ENCODE measurements at regions not wholly inside any gene's neighbourhood (a gene's known extent, or its start where the extent isn't known, plus 50 kb on each side); places are given as distances from the start of the nearest gene placed in this dataset.

DNA sequence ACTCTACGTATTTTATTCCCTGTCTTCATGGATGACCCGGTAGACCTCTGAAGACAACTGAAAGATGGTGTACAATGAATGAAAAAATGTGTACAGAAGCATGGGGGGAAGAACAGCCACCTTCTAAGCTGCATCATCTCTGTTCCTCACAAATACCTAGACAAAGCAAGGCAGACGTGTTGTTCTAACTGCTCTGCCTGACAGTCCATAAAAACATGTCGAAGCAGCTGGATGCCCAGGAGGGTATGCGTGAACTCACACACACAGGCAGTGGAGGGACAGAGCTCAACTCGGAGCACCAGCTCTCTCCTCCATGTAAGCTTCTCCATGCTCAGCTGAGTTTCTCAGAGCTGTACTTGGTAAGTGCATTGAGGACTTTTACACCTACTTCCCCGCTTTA is 327.4 kb downstream of the CTTN start:
- DNase-seq (ENCODE audit: low read depth): no peak

DNA sequence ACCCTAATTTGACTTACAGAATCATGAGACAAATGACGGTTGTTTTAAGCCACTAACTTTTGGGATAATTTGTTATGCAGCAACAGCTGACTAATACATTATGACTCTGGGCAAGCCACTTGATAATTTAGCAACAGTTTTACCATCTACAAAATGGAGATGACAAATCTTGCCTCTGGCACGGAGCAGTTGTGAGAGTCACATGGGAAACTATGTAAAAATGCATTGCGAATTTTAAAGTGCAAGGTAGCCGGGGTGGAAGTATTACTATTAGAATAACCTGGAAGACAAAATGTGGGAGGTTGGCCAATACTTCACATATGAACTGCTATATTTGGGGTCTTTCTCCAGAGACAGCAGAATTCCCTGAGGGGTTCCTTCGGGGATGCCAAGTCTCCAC is 328.7 kb downstream of the CTTN start:
- no peak for DNase-seq (ENCODE audit: low read depth)

GRCh38 chr11:70727899-70728620 is 329.7 kb downstream of the CTTN start:
- DNase-seq (ENCODE audit: low read depth): no peak

DNA sequence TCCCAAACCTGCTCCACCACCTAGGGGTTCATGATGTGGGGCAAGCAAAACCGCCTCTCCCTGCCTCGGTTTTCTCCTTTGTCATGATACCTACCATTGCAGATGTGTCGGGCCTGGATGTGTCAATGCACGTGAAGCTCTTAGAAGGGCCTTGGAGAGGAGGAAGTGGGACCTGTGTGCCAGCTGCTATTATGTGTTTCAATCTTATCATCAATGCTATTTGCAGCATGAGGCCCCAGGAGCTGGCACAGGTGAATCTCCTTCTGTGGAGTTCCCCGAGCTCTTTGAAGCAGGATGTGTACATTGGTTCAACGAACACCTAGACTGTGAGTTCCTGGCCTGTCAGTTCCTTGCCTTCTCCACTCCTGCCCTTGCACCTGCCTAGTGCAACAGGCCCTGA is 331.6 kb downstream of the CTTN start:
- DNase-seq (ENCODE audit: low read depth): no peak

DNA sequence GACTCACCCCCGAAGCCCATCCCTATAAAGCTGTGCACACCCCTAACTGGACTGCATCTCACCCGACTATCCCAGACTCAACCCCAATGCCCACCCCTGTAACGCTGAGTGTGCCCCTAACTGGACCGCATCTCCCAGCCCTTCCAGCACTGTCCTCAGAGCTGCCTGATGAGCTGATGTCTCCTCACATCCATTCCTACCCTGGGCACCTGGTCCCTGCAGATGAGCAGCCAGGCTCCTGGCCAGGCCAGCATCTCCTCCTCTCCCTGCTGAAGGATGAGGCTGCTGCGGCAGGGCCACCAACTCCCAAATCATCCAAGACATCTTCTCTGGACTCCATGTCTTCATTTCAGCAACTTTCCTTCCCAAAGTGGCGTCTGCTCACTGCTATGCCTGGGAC is 332.1 kb downstream of the CTTN start:
- no peak for DNase-seq (ENCODE audit: low read depth)

DNA sequence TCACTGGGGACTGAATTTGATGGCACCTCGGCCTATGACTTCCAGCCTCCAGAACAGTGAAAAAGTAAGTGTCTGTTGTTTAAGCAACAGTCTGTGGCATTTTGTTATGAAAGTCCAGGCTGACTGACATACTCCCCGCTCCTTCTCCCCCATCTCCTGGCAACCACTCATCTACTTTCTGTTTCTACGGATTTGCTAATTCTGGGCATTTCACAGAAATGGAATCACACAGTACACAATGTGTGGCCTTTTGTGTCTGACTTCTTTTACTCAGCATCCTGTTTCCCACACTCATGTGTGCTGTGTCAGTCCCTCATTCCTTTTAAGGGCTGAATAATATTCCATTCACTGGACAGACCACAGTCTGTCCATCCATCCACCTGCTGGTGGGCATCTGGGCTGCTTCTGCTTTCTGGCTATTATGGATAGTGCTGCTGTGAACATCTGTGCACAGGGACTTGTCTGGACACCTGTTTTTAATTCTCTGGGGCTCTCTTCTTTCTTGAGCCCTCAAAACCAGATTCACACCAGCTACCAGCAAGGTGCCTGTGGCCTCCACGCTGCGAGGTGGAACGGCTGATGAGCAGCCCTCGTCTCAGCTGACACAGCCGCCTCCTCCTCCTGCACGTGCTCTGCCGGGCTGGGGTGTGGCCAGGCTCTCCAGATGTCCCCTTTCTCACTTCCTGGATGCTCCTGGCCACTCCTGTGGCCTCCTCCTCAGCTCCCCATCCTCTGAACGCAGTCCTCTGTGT is 333.1 kb downstream of the CTTN start:
- no peak for DNase-seq (ENCODE audit: low read depth)

DNA sequence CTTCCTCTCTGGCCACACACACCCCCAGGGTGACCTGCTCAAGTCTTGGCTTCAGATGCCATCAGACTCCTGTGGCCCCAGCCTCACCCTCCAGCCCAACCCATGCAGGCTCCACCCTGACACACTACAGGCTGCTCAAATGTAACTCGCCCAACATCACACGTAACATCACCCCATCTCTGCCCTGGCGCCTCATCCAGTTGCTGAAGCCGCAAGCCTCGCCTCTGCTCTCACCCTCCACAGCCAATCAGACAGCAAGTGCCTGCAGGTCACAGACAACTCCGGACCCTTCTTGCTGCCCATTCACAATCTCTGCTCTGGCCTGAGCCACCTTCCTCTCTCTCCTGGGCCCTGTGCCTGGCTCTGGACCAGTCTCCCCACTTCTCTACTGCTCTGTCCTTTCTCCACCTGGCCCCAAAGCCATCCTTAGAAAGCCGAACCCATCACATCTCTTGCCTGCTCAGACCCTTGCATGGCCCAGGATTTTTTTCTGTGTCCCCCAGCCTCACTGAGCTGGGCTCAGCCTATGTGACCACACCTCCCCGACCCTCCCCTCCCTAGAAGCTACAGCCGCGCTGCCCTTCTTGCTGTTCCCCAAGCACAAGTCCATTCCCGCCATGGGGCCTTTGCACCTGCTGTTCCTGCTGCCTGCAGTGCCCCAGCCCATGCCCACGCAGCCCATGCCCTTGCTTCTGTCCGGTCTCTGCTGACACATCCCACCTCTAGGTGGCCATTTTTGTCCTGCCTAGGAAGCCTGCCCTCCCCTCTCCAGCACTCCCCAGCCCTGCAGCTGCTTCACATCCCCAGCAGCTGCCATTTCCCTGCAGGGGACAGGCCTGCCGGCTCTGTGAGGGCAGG is 333.9 kb downstream of the CTTN start:
- no peak for DNase-seq (ENCODE audit: low read depth)

DNA sequence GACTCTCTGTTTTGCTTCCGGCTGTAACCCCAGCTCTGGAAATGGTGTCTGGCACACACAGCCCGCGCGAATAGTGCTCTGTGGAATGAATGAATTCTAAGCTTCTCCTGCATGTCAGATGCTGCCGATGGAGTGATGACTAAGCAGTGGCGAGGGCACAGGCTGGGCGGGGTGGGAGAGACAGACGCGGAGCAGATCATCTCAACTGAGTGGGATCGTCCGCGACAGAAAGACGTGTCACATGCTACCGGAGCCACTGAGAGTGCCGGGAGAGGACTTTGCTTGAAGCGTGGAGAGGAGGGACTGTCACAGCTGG is 334.5 kb downstream of the CTTN start:
- no peak for DNase-seq (ENCODE audit: low read depth)

DNA sequence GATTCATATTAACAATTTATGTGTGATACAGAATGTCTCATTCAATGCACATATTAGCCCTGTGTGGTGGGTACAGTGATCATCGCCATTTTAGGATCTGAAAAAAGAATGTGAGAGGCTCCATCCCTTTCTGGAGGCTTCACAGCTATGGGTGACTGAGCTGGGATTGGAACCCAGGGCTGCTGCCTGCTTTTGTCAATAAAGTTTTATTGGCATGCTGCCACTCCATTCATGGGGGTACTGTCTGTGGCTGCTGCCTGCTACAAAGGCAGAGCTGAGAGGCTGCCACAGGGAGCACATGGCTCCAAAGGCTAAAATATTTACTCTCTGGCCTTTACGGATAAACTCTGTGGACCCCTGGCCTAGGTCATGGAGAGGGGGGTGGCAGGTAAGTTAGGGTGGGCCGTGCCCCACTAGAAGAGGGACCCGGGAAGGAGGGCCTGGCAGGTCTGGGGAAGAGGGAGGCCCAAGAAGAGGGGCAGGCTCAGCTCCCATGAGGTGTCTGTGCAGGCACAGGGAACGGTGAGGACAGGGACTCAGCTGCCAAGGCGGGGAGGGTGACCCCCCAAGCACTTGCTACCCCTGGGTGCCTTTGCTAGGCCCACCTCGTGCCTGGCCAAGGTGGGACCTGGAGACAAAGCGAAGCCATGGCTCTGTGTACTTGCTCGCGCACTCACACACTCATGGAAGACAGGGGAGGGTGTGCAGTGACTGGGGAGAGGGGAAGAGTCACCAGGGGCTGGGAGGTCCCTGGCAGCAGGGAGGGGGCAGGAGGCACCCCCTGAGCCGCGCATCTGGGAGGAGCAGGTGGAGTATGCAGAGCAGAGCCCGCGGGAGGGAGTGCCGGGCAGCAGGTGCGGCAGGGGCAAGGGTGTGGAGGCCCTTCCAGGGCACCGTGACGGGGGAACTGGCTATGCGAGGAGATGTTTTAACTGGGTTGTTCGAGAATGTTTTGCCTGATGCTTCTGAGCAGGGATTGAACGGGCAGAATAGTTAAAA is 335.3 kb downstream of the CTTN start:
- DNase-seq (ENCODE audit: low read depth): no peak

GRCh38 chr11:70734379-70734778 is 336.1 kb downstream of the CTTN start:
- no peak for DNase-seq (ENCODE audit: low read depth)

- DNase-seq (ENCODE audit: low read depth): no peak
Measured at GRCh38 chr11:70734911-70735310, 336.6 kb downstream of the CTTN start.

DNA sequence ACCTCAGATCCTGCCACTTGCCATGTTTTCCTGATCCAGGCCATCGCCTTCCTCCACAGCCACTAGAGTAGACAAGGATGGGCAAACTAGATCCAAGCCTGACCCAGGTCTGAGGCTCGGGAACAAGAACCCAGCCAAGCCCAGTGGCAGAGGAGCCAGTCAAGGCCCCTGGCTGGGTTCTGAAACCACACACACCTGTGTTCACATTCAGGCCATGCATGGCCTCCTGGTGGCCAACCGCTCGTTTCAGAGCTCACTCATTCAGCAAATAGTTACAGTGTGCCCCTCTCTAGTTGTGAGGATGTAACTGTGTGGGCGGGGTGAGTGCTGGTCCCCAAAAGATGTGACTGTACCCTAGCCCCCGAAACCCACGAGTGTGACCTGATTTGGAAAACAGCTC is 337.6 kb downstream of the CTTN start:
- DNase-seq (ENCODE audit: low read depth): no peak

GRCh38 chr11:70736461-70736860 is 338.1 kb downstream of the CTTN start:
- no peak for DNase-seq (ENCODE audit: low read depth)

- no peak for DNase-seq (ENCODE audit: low read depth)
Measured at GRCh38 chr11:70736937-70737640, 338.8 kb downstream of the CTTN start.

GRCh38 chr11:70737816-70738630 is 339.7 kb downstream of the CTTN start:
- no peak for DNase-seq (ENCODE audit: low read depth)

GRCh38 chr11:70738661-70739060 is 340.3 kb downstream of the CTTN start:
- DNase-seq (ENCODE audit: low read depth): no peak

GRCh38 chr11:70739091-70739490 is 340.8 kb downstream of the CTTN start:
- no peak for DNase-seq (ENCODE audit: low read depth)

DNA sequence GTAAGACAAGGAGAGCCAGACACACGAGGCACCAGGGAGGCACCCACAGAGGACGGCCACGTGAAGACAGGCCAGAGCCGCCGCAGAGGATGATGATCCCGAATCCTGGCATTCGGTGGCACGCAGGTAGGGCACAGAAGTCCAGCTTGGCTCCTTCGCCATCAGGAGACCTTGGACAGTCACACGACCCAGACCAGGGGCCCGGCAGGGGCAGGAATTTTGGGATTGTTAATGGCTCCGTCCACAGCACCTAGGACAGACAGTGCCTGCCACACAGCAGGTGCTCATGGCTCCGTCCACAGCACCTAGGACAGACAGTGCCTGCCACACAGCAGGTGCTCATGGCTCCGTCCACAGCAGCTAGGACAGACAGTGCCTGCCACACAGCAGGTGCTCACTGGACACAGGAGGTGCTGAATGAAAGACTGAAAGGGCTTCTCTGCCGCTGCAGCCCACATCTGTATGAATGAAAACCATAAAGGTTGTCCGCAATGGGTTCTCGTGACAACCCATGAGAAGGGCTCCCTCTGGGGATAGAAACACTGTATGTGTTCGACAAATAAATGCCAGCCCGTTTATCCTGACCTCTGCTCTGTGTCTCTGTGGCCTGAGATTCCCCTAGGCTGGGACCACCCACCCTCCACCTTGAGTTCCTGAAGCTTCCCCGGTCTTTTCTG is 341.6 kb downstream of the CTTN start:
- DNase-seq (ENCODE audit: low read depth): no peak

- no peak for DNase-seq (ENCODE audit: low read depth)
Measured at GRCh38 chr11:70740488-70740851, 342.1 kb downstream of the CTTN start.

DNA sequence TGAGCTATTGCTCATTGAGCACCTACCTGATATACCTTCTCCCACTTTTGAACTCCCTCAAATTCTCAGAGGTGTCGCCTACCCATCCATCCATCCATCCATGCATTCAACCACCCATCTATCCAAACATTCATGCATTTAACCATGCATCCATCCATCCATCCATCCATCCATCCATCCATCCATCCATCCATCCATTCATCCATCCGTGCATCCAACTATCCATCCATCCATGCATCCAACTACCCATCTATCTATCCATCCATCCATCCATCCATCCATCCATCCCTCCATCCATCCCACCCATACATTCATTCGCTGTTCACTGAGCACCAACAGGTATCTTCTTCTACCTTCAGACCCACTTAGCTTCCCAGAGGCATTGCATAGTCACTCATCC is 342.8 kb downstream of the CTTN start:
- no peak for DNase-seq (ENCODE audit: low read depth)
